IgD-negative memory B cell (primary cell): ENCODE measurements at regions not wholly inside any gene's neighbourhood (a gene's known extent, or its start where the extent isn't known, plus 50 kb on each side); places are given as distances from the start of the nearest gene placed in this dataset.
A peak's percentile ranks its signal among the peaks of the same experiment; 100 is the strongest.

Experiments used
- H3K27ac Mint-ChIP-seq, 3 donors: one replicate each; pipeline ENCODE4 v1.8.0; 2020 to 2022; ENCODE audit warnings: mild to moderate bottlenecking in 3 of 3, mixed read lengths in 3 of 3, moderate library complexity in 1 of 3
- H3K27me3 Mint-ChIP-seq: one replicate; pipeline ENCODE4 v1.8.0; 2021; ENCODE audit warnings: mixed read lengths
- H3K36me3 Mint-ChIP-seq: one replicate; pipeline ENCODE4 v1.8.0; 2020; ENCODE audit warnings: mild to moderate bottlenecking, mixed read lengths
- H3K4me1 Mint-ChIP-seq, 3 donors: one replicate each; pipeline ENCODE4 v1.8.0; 2020 to 2022; ENCODE audit warnings: mixed read lengths in 3 of 3, mild to moderate bottlenecking in 1 of 3
- H3K4me3 Mint-ChIP-seq, 4 donors: one replicate each; pipeline ENCODE4 v1.8.0; 2020 to 2022; ENCODE audit warnings: mild to moderate bottlenecking in 4 of 4, mixed read lengths in 4 of 4, moderate library complexity in 3 of 4
- H3K9me3 Mint-ChIP-seq, 3 donors: one replicate each; pipeline ENCODE4 v1.8.0; 2020 to 2021; ENCODE audit warnings: mixed read lengths in 3 of 3, mild to moderate bottlenecking in 1 of 3

GRCh38 chr13:40127925-40128324 lies 472.5 kb downstream of the COG6 start:
- H3K4me3 Mint-ChIP-seq, result peak overlapping the region; percentile 27 to 82 (median 58)
- no peaks in the 10 kb centered on the region for H3K36me3 Mint-ChIP-seq
- H3K4me1 Mint-ChIP-seq, result peaks cover 26 to 38% (median 35%) of the 10 kb centered on the region in 3 donors
- no peaks in the 10 kb centered on the region for H3K27me3 Mint-ChIP-seq
- H3K27ac Mint-ChIP-seq, result peak overlapping the region; percentile 72 to 93 (median 79)
- H3K9me3 Mint-ChIP-seq, result no peaks in the 10 kb centered on the region

- Mint-ChIP-seq H3K27me3 (no peaks in the 10 kb centered on the region), H3K9me3 (no peaks in the 10 kb centered on the region), H3K27ac (no peak overlapping the region), H3K4me1 (peaks cover 26 to 38% (median 35%) of the 10 kb centered on the region in 3 donors), H3K4me3 (no peak overlapping the region), H3K36me3 (no peaks in the 10 kb centered on the region)
Measured at GRCh38 chr13:40129467-40129866, 474.0 kb downstream of the COG6 start.

- no peaks in the 10 kb centered on the region for H3K27me3 Mint-ChIP-seq
- no peaks in the 10 kb centered on the region for H3K36me3 Mint-ChIP-seq
- peaks cover 25 to 28% (median 26%) of the 10 kb centered on the region in 3 donors for H3K4me1 Mint-ChIP-seq
- H3K4me3 Mint-ChIP-seq, result no peak overlapping the region
- no peaks in the 10 kb centered on the region for H3K9me3 Mint-ChIP-seq
- no peak overlapping the region for H3K27ac Mint-ChIP-seq
Measured at GRCh38 chr13:40130871-40131636, 475.6 kb downstream of the COG6 start.

- Mint-ChIP-seq H3K27ac (no peak overlapping the region), H3K4me3 (no peak overlapping the region), H3K27me3 (peaks cover 5% of the 10 kb centered on the region), H3K36me3 (no peaks in the 10 kb centered on the region), H3K4me1 (peaks cover 13 to 17% (median 15%) of the 10 kb centered on the region in 3 donors), H3K9me3 (peaks cover 0 to 1% (median 0%) of the 10 kb centered on the region in 3 donors)
Measured at GRCh38 chr13:40132249-40132648, 476.8 kb downstream of the COG6 start.

- Mint-ChIP-seq H3K4me3 (no peak overlapping the region), H3K27ac (no peak overlapping the region), H3K4me1 (peaks cover 0 to 1% (median 0%) of the 10 kb centered on the region in 3 donors), H3K36me3 (no peaks in the 10 kb centered on the region), H3K27me3 (peaks cover 6% of the 10 kb centered on the region), H3K9me3 (peaks cover 0 to 1% (median 0%) of the 10 kb centered on the region in 3 donors)
Measured at GRCh38 chr13:40136896-40137295, 481.4 kb downstream of the COG6 start.

- Mint-ChIP-seq H3K4me1 (peaks cover 0 to 1% (median 0%) of the 10 kb centered on the region in 3 donors), H3K4me3 (no peak overlapping the region), H3K9me3 (peaks cover 0 to 1% (median 0%) of the 10 kb centered on the region in 3 donors), H3K27me3 (peaks cover 7% of the 10 kb centered on the region), H3K36me3 (no peaks in the 10 kb centered on the region), H3K27ac (peak overlapping the region in 1 of 3 donors; percentile 28)
Measured at GRCh38 chr13:40137400-40137799, 481.9 kb downstream of the COG6 start.

- no peak overlapping the region for H3K27ac Mint-ChIP-seq
- peaks cover 2 to 5% (median 3%) of the 10 kb centered on the region in 3 donors for H3K4me1 Mint-ChIP-seq
- peaks cover 9% of the 10 kb centered on the region for H3K27me3 Mint-ChIP-seq
- peaks cover 2% of the 10 kb centered on the region for H3K36me3 Mint-ChIP-seq
- H3K4me3 Mint-ChIP-seq, result no peak overlapping the region
- H3K9me3 Mint-ChIP-seq, result peaks cover 0 to 1% (median 0%) of the 10 kb centered on the region in 3 donors
Measured at GRCh38 chr13:40139896-40140520, 484.5 kb downstream of the COG6 start.

- peaks cover 7% of the 10 kb centered on the region for H3K27me3 Mint-ChIP-seq
- peaks cover 6 to 12% (median 9%) of the 10 kb centered on the region in 3 donors for H3K4me1 Mint-ChIP-seq
- H3K27ac Mint-ChIP-seq, result no peak overlapping the region
- H3K36me3 Mint-ChIP-seq, result peaks cover 2% of the 10 kb centered on the region
- H3K4me3 Mint-ChIP-seq, result peak overlapping the region in 1 of 4 donors; percentile 55
- H3K9me3 Mint-ChIP-seq, result peaks cover 0 to 1% (median 0%) of the 10 kb centered on the region in 3 donors
Measured at GRCh38 chr13:40141859-40142555, 486.5 kb downstream of the COG6 start.

- Mint-ChIP-seq H3K27ac (no peak overlapping the region), H3K36me3 (peaks cover 2% of the 10 kb centered on the region), H3K27me3 (peaks cover 3% of the 10 kb centered on the region), H3K4me3 (no peak overlapping the region), H3K4me1 (peaks cover 6 to 12% (median 9%) of the 10 kb centered on the region in 3 donors), H3K9me3 (no peaks in the 10 kb centered on the region)
Measured at GRCh38 chr13:40143106-40143505, 487.6 kb downstream of the COG6 start.

- Mint-ChIP-seq H3K27ac (no peak overlapping the region), H3K27me3 (peaks cover 3% of the 10 kb centered on the region), H3K4me1 (peaks cover 6 to 12% (median 9%) of the 10 kb centered on the region in 3 donors), H3K36me3 (peaks cover 2% of the 10 kb centered on the region), H3K9me3 (no peaks in the 10 kb centered on the region), H3K4me3 (no peak overlapping the region)
Measured at GRCh38 chr13:40143559-40143958, 488.1 kb downstream of the COG6 start.

GRCh38 chr13:40145139-40145538 lies 489.7 kb downstream of the COG6 start:
- H3K4me1 Mint-ChIP-seq, result peaks cover 6 to 12% (median 9%) of the 10 kb centered on the region in 3 donors
- H3K27ac Mint-ChIP-seq, result no peak overlapping the region
- no peaks in the 10 kb centered on the region for H3K9me3 Mint-ChIP-seq
- H3K27me3 Mint-ChIP-seq, result peaks cover 3% of the 10 kb centered on the region
- peaks cover 2% of the 10 kb centered on the region for H3K36me3 Mint-ChIP-seq
- H3K4me3 Mint-ChIP-seq, result no peak overlapping the region

- peaks cover 6 to 12% (median 9%) of the 10 kb centered on the region in 3 donors for H3K4me1 Mint-ChIP-seq
- no peak overlapping the region for H3K4me3 Mint-ChIP-seq
- H3K27ac Mint-ChIP-seq, result peak overlapping the region in 1 of 3 donors; percentile 11
- peaks cover 2% of the 10 kb centered on the region for H3K36me3 Mint-ChIP-seq
- H3K27me3 Mint-ChIP-seq, result peaks cover 3% of the 10 kb centered on the region
- no peaks in the 10 kb centered on the region for H3K9me3 Mint-ChIP-seq
Measured at GRCh38 chr13:40146063-40146462, 490.6 kb downstream of the COG6 start.

- no peak overlapping the region for H3K27ac Mint-ChIP-seq
Measured at GRCh38 chr13:40146611-40147117, 491.2 kb downstream of the COG6 start.

GRCh38 chr13:40148101-40148500 lies 492.6 kb downstream of the COG6 start:
- Mint-ChIP-seq H3K27me3 (no peaks in the 10 kb centered on the region), H3K4me3 (no peak overlapping the region), H3K4me1 (peaks cover 6 to 10% (median 9%) of the 10 kb centered on the region in 3 donors), H3K9me3 (no peaks in the 10 kb centered on the region), H3K27ac (peak overlapping the region in 1 of 3 donors; percentile 76), H3K36me3 (peaks cover 2% of the 10 kb centered on the region)

More at GRCh38 chr13:40146611-40147117, 491.2 kb downstream of the COG6 start:
- Mint-ChIP-seq H3K27me3 (peaks cover 3% of the 10 kb centered on the region), H3K9me3 (no peaks in the 10 kb centered on the region), H3K4me3 (no peak overlapping the region), H3K4me1 (peaks cover 6 to 12% (median 9%) of the 10 kb centered on the region in 3 donors), H3K36me3 (peaks cover 2% of the 10 kb centered on the region)

GRCh38 chr13:40148742-40149141 lies 493.3 kb downstream of the COG6 start:
- H3K36me3 Mint-ChIP-seq, result no peaks in the 10 kb centered on the region
- H3K27me3 Mint-ChIP-seq, result no peaks in the 10 kb centered on the region
- H3K27ac Mint-ChIP-seq, result no peak overlapping the region
- H3K4me1 Mint-ChIP-seq, result peaks cover 4 to 7% (median 7%) of the 10 kb centered on the region in 3 donors
- no peak overlapping the region for H3K4me3 Mint-ChIP-seq
- no peaks in the 10 kb centered on the region for H3K9me3 Mint-ChIP-seq
